ENCODE measurements at regions not wholly inside any gene's neighbourhood (a gene's known extent, or its start where the extent isn't known, plus 50 kb on each side); places are given as distances from the start of the nearest gene placed in this dataset.

GRCh38 chr6:147095316-147095715 lies 108.9 kb upstream of the STXBP5 start:
- Histone ChIP-seq H3K27me3 (ENCODE audit: control insufficient read depth, insufficient read depth, low read length) (no peaks in the 10 kb centered on the region), H3K4me3 (ENCODE audit: low read length) (no peak overlapping the region), H3K4me1 (ENCODE audit: control insufficient read depth, insufficient read depth, low read length) (no peaks in the 10 kb centered on the region), H3K9me3 (replicated peaks; ENCODE audit: control insufficient read depth, low read depth, low read length) (no peaks in the 10 kb centered on the region), H3K27ac (ENCODE audit: low read length) (no peak overlapping the region), H3K36me3 (ENCODE audit: control insufficient read depth, insufficient read depth, low read length) (no peaks in the 10 kb centered on the region)
- WGBS (ENCODE audit: insufficient coverage), result 89% methylated on average over 2 of the region's 3 CpGs
- DNase-seq, result no peak

DNA sequence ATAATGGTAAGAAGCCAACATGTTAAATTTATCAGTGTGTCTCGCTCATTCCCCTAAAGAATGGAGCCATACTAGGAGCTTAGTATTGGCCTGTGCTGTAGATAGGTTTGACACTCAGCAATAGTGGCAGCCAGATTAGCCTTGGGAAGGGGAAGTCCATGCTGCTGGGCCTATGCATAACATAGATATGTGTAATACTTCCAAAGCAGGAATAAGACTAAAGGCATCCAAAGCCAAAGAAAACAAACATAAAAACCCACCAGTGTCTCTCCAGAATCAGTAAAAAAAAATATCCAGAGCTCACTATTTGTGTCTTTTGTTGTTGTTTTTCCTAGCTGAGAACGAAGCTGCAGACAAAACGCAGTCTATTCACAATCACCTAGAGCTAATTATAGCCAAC lies 104.2 kb upstream of the STXBP5 start:
- WGBS (ENCODE audit: insufficient coverage), result no CpG with 5 or more reads among the region's 3 CpGs
- Histone ChIP-seq H3K36me3 (ENCODE audit: control insufficient read depth, insufficient read depth, low read length) (no peaks in the 10 kb centered on the region), H3K4me3 (ENCODE audit: low read length) (no peak overlapping the region), H3K9me3 (replicated peaks; ENCODE audit: control insufficient read depth, low read depth, low read length) (no peaks in the 10 kb centered on the region), H3K27ac (ENCODE audit: low read length) (no peak overlapping the region), H3K4me1 (ENCODE audit: control insufficient read depth, insufficient read depth, low read length) (no peaks in the 10 kb centered on the region), H3K27me3 (ENCODE audit: control insufficient read depth, insufficient read depth, low read length) (no peaks in the 10 kb centered on the region)
- DNase-seq, result no peak

DNA sequence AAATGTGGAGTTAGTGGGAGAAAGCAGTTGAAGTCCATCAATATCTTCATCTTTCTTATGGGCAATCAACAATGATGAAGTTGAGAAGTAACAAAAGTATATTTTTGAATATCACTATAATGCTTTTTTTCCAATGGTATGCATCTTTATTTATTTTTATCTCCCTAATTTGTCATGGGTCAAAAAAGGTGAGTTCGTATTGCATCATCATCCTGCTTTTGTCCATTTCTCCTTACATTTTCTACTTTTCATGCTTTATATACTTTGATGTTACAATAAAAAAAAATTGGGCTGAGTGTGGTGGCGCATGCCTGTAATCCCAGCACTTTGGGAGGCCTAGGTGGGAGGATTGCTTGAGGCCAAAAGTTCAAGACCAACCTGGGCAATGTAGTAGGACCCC lies 101.2 kb upstream of the STXBP5 start:
- H3K27me3 ChIP-seq (ENCODE audit: control insufficient read depth, insufficient read depth, low read length), result no peaks in the 10 kb centered on the region
- no peak overlapping the region for H3K4me3 ChIP-seq (ENCODE audit: low read length)
- no CpG with 5 or more reads among the region's 2 CpGs for WGBS (ENCODE audit: insufficient coverage)
- H3K27ac ChIP-seq (ENCODE audit: low read length), result no peak overlapping the region
- H3K36me3 ChIP-seq (ENCODE audit: control insufficient read depth, insufficient read depth, low read length), result no peaks in the 10 kb centered on the region
- no peak for DNase-seq
- H3K9me3 ChIP-seq (replicated peaks; ENCODE audit: control insufficient read depth, low read depth, low read length), result no peaks in the 10 kb centered on the region
- no peaks in the 10 kb centered on the region for H3K4me1 ChIP-seq (ENCODE audit: control insufficient read depth, insufficient read depth, low read length)

- Histone ChIP-seq H3K4me3 (ENCODE audit: low read length) (no peak overlapping the region), H3K27me3 (ENCODE audit: control insufficient read depth, insufficient read depth, low read length) (no peaks in the 10 kb centered on the region), H3K9me3 (replicated peaks; ENCODE audit: control insufficient read depth, low read depth, low read length) (no peaks in the 10 kb centered on the region), H3K27ac (ENCODE audit: low read length) (no peak overlapping the region), H3K4me1 (ENCODE audit: control insufficient read depth, insufficient read depth, low read length) (no peaks in the 10 kb centered on the region), H3K36me3 (ENCODE audit: control insufficient read depth, insufficient read depth, low read length) (no peaks in the 10 kb centered on the region)
- DNase-seq, result no peak
Measured at GRCh38 chr6:147103694-147104093, 100.5 kb upstream of the STXBP5 start.

DNA sequence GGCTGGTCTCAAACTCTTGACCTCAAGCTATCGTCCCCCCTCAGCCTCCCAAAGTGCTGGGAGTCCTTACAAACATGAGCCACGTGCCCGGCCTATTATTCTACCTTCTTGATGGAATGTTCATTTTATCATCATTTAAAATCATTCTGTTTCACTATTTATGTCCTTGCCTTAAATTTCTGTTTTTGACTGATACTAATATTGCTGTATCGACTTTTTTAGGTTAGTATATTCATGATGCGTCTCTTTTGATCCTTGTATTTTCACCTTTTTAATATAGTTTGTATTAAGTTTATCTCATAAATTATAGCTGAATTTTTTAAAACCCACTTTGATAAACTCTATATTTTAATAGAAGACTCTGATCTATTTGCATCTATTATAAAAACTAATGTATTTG lies 98.4 kb upstream of the STXBP5 start:
- Histone ChIP-seq H3K4me1 (ENCODE audit: control insufficient read depth, insufficient read depth, low read length) (no peaks in the 10 kb centered on the region), H3K27ac (ENCODE audit: low read length) (no peak overlapping the region), H3K36me3 (ENCODE audit: control insufficient read depth, insufficient read depth, low read length) (no peaks in the 10 kb centered on the region), H3K9me3 (replicated peaks; ENCODE audit: control insufficient read depth, low read depth, low read length) (no peaks in the 10 kb centered on the region), H3K27me3 (ENCODE audit: control insufficient read depth, insufficient read depth, low read length) (no peaks in the 10 kb centered on the region), H3K4me3 (ENCODE audit: low read length) (no peak overlapping the region)
- DNase-seq, result no peak
- no CpG with 5 or more reads among the region's 5 CpGs for WGBS (ENCODE audit: insufficient coverage)

- Histone ChIP-seq H3K27me3 (ENCODE audit: control insufficient read depth, insufficient read depth, low read length) (no peaks in the 10 kb centered on the region), H3K27ac (ENCODE audit: low read length) (no peak overlapping the region), H3K9me3 (replicated peaks; ENCODE audit: control insufficient read depth, low read depth, low read length) (no peaks in the 10 kb centered on the region), H3K4me1 (ENCODE audit: control insufficient read depth, insufficient read depth, low read length) (no peaks in the 10 kb centered on the region), H3K4me3 (ENCODE audit: low read length) (no peak overlapping the region), H3K36me3 (ENCODE audit: control insufficient read depth, insufficient read depth, low read length) (no peaks in the 10 kb centered on the region)
- WGBS (ENCODE audit: insufficient coverage), result 65% methylated on average over 6 of the region's 7 CpGs
- no peak for DNase-seq
Measured at GRCh38 chr6:147106759-147107401, 97.3 kb upstream of the STXBP5 start.

DNA sequence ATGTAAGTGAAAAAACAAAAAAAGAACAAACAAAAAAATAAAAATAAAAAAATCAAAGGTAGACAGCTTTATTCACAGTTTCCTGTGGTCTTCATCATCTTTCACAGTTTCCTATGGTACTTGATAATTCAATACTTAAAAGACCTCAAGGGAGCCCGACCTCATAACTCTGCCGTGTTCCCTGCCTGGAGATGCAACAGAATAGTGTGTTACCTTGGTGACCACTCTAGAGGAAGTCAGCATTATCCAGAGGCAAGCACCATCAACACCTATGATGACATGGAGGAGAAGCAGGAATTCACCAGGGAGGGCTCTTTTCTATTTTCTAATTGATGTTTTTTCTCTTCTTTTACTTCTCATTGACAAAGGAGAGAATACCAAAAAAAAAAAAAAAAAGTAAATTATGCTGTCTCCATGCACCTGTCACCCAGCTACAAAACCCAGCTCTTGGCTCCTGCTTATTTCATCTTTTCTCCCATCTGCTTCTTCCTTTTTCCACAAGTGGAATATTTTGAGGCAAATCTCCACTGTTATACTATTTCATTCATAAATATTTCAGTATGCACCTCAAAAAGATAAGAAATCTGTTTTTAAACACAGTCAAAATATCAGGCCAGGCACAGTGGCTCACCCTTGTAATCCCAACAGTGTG lies 95.8 kb upstream of the STXBP5 start:
- no peaks in the 10 kb centered on the region for H3K27me3 ChIP-seq (ENCODE audit: control insufficient read depth, insufficient read depth, low read length)
- no peaks in the 10 kb centered on the region for H3K4me1 ChIP-seq (ENCODE audit: control insufficient read depth, insufficient read depth, low read length)
- H3K4me3 ChIP-seq (ENCODE audit: low read length), result no peak overlapping the region
- H3K9me3 ChIP-seq (replicated peaks; ENCODE audit: control insufficient read depth, low read depth, low read length), result no peaks in the 10 kb centered on the region
- no peak for DNase-seq
- no CpG with 5 or more reads among the region's 2 CpGs for WGBS (ENCODE audit: insufficient coverage)
- H3K27ac ChIP-seq (ENCODE audit: low read length), result no peak overlapping the region
- no peaks in the 10 kb centered on the region for H3K36me3 ChIP-seq (ENCODE audit: control insufficient read depth, insufficient read depth, low read length)

DNA sequence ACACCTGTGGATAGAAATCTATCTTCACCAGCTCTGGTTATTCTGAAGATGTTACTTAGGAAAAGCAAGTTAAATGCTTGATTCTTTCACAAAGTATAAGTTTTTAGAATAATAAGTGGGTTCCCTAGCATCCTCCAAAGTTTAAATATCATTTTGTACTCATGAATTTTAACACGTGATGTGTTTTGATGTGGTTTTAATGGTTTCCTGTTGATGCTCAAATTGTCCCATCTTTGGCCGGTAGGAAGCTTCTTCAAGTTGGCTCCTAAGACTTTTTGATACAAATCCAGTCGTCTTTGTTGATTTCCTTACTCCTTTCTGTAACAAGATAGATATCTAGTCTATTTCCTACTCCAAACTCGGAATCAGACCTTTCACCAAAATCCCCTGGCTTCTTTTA lies 94.5 kb upstream of the STXBP5 start:
- H3K4me3 ChIP-seq (ENCODE audit: low read length), result no peak overlapping the region
- H3K36me3 ChIP-seq (ENCODE audit: control insufficient read depth, insufficient read depth, low read length), result no peaks in the 10 kb centered on the region
- DNase-seq, result no peak
- no peaks in the 10 kb centered on the region for H3K9me3 ChIP-seq (replicated peaks; ENCODE audit: control insufficient read depth, low read depth, low read length)
- no peak overlapping the region for H3K27ac ChIP-seq (ENCODE audit: low read length)
- H3K27me3 ChIP-seq (ENCODE audit: control insufficient read depth, insufficient read depth, low read length), result no peaks in the 10 kb centered on the region
- WGBS (ENCODE audit: insufficient coverage), result no CpG with 5 or more reads among the region's 4 CpGs
- H3K4me1 ChIP-seq (ENCODE audit: control insufficient read depth, insufficient read depth, low read length), result no peaks in the 10 kb centered on the region

- no peaks in the 10 kb centered on the region for H3K27me3 ChIP-seq (ENCODE audit: control insufficient read depth, insufficient read depth, low read length)
- H3K4me1 ChIP-seq (ENCODE audit: control insufficient read depth, insufficient read depth, low read length), result no peaks in the 10 kb centered on the region
- no peak for DNase-seq
- no peaks in the 10 kb centered on the region for H3K9me3 ChIP-seq (replicated peaks; ENCODE audit: control insufficient read depth, low read depth, low read length)
- no peak overlapping the region for H3K27ac ChIP-seq (ENCODE audit: low read length)
- WGBS (ENCODE audit: insufficient coverage), result no CpG with 5 or more reads among the region's 4 CpGs
- H3K4me3 ChIP-seq (ENCODE audit: low read length), result no peak overlapping the region
- H3K36me3 ChIP-seq (ENCODE audit: control insufficient read depth, insufficient read depth, low read length), result no peaks in the 10 kb centered on the region
Measured at GRCh38 chr6:147116056-147116455, 88.2 kb upstream of the STXBP5 start.

GRCh38 chr6:147117011-147117410 lies 87.2 kb upstream of the STXBP5 start:
- H3K4me3 ChIP-seq (ENCODE audit: low read length), result no peak overlapping the region
- H3K27me3 ChIP-seq (ENCODE audit: control insufficient read depth, insufficient read depth, low read length), result no peaks in the 10 kb centered on the region
- no peak for DNase-seq
- H3K36me3 ChIP-seq (ENCODE audit: control insufficient read depth, insufficient read depth, low read length), result no peaks in the 10 kb centered on the region
- no peaks in the 10 kb centered on the region for H3K9me3 ChIP-seq (replicated peaks; ENCODE audit: control insufficient read depth, low read depth, low read length)
- no peak overlapping the region for H3K27ac ChIP-seq (ENCODE audit: low read length)
- no peaks in the 10 kb centered on the region for H3K4me1 ChIP-seq (ENCODE audit: control insufficient read depth, insufficient read depth, low read length)
- WGBS (ENCODE audit: insufficient coverage), result no CpG with 5 or more reads among the region's 2 CpGs

GRCh38 chr6:147117580-147117979 lies 86.6 kb upstream of the STXBP5 start:
- H3K4me3 ChIP-seq (ENCODE audit: low read length), result no peak overlapping the region
- no CpG with 5 or more reads among the region's 4 CpGs for WGBS (ENCODE audit: insufficient coverage)
- no peaks in the 10 kb centered on the region for H3K27me3 ChIP-seq (ENCODE audit: control insufficient read depth, insufficient read depth, low read length)
- no peaks in the 10 kb centered on the region for H3K4me1 ChIP-seq (ENCODE audit: control insufficient read depth, insufficient read depth, low read length)
- no peaks in the 10 kb centered on the region for H3K36me3 ChIP-seq (ENCODE audit: control insufficient read depth, insufficient read depth, low read length)
- H3K9me3 ChIP-seq (replicated peaks; ENCODE audit: control insufficient read depth, low read depth, low read length), result no peaks in the 10 kb centered on the region
- no peak overlapping the region for H3K27ac ChIP-seq (ENCODE audit: low read length)
- DNase-seq, result peak; percentile 60

Data from muscle of leg (tissue), 3 donors.